HFFc6 (cell line): ENCODE measurements at regions not wholly inside any gene's neighbourhood (a gene's known extent, or its start where the extent isn't known, plus 50 kb on each side); places are given as distances from the start of the nearest gene placed in this dataset.

Experiments
- DNase-seq: peaks from one replicate; pipeline ENCODE4 v3.0.0-alpha.2; 2018
- H3K27ac Mint-ChIP-seq: 2 replicates; pipeline ENCODE4 v1.8.0; 2020; ENCODE audit warnings: mild to moderate bottlenecking, mixed read lengths
- H3K27me3 Mint-ChIP-seq: 2 replicates; pipeline ENCODE4 v1.8.0; 2021; ENCODE audit warnings: mild to moderate bottlenecking, moderate library complexity, mixed read lengths; ENCODE audit not compliant: insufficient read depth
- H3K36me3 Mint-ChIP-seq: 2 replicates; pipeline ENCODE4 v1.8.0; 2021; ENCODE audit warnings: low read depth, mixed read lengths
- H3K4me1 Mint-ChIP-seq: 2 replicates; pipeline ENCODE4 v1.8.0; 2020; ENCODE audit warnings: low read depth, mixed read lengths
- H3K4me3 Mint-ChIP-seq: 2 replicates; pipeline ENCODE4 v1.8.0; 2020; ENCODE audit warnings: mild to moderate bottlenecking, moderate library complexity, mixed read lengths
- H3K9me3 Mint-ChIP-seq: 2 replicates; pipeline ENCODE4 v1.8.0; 2020; ENCODE audit warnings: mild to moderate bottlenecking, mixed read lengths
- TF ChIP-seq, protein P1 (sequence below): fragments of 200-600 bp; sonication (generic); IDR thresholded peaks from 2 replicates; pipeline ENCODE4 v1.5.0; 2021; ENCODE audit warnings: antibody characterized with exemption, mild to moderate bottlenecking

DNA sequence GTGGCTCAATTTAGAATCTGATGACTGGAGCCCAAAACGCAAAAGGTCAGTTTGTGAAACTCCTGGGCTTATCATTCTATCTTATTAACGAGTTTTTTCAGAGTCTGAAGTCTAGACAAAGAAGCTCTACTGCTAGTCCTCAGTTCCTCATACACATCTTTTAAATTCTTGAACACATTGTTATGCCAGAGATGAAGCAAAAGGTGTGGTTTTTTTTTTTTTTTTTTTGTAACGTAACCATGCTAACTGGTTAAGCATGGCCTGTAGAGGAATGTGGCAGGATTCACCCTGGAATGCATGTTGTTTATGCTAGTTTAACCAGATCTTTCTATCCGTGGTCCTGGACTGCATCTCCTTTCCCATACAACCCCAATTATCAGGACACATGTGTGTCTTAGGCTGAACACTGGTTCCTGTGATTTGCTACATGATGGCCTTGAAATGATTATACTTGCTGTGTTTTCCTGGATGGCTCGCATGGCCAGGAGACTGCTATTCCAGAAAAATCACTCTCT lies 79.3 kb upstream of the MDFIC start:
- H3K36me3 Mint-ChIP-seq: no peaks in the 10 kb centered on the region
- peaks cover 5% of the 10 kb centered on the region; the same call in 1 of the 2 replicates for H3K4me1 Mint-ChIP-seq
- no peak for DNase-seq
- TF ChIP-seq, protein P1, sequence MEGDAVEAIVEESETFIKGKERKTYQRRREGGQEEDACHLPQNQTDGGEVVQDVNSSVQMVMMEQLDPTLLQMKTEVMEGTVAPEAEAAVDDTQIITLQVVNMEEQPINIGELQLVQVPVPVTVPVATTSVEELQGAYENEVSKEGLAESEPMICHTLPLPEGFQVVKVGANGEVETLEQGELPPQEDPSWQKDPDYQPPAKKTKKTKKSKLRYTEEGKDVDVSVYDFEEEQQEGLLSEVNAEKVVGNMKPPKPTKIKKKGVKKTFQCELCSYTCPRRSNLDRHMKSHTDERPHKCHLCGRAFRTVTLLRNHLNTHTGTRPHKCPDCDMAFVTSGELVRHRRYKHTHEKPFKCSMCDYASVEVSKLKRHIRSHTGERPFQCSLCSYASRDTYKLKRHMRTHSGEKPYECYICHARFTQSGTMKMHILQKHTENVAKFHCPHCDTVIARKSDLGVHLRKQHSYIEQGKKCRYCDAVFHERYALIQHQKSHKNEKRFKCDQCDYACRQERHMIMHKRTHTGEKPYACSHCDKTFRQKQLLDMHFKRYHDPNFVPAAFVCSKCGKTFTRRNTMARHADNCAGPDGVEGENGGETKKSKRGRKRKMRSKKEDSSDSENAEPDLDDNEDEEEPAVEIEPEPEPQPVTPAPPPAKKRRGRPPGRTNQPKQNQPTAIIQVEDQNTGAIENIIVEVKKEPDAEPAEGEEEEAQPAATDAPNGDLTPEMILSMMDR: no peak
- no peak overlapping the region for H3K4me3 Mint-ChIP-seq
- no peaks in the 10 kb centered on the region for H3K9me3 Mint-ChIP-seq
- no peaks in the 10 kb centered on the region for H3K27me3 Mint-ChIP-seq
- H3K27ac Mint-ChIP-seq: no peak overlapping the region

DNA sequence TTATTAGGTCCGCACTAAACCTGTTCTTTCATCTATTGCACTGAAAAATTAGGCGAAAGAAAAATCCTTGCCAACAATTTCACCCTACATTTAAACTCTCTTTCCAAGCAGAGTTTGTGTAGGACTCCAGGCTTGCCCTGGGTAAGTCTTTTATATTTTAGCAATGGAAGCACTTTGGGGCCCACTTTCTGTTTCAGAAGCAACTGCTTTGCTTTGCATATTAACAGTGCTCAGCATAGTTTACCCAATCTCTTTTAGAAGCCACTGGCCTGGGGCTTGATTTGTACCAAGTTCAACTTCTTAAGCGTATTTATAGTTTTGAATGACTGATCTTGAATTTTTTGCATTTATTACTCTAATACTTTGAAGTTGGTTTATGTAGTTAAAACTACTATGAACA lies 78.8 kb upstream of the MDFIC start:
- H3K4me1 Mint-ChIP-seq: peaks cover 5% of the 10 kb centered on the region; the same call in 1 of the 2 replicates
- no peaks in the 10 kb centered on the region for H3K9me3 Mint-ChIP-seq
- no peaks in the 10 kb centered on the region for H3K36me3 Mint-ChIP-seq
- TF ChIP-seq, protein P1: no peak
- no peak overlapping the region for H3K4me3 Mint-ChIP-seq
- H3K27ac Mint-ChIP-seq: no peak overlapping the region
- no peaks in the 10 kb centered on the region for H3K27me3 Mint-ChIP-seq
- DNase-seq: no peak

DNA sequence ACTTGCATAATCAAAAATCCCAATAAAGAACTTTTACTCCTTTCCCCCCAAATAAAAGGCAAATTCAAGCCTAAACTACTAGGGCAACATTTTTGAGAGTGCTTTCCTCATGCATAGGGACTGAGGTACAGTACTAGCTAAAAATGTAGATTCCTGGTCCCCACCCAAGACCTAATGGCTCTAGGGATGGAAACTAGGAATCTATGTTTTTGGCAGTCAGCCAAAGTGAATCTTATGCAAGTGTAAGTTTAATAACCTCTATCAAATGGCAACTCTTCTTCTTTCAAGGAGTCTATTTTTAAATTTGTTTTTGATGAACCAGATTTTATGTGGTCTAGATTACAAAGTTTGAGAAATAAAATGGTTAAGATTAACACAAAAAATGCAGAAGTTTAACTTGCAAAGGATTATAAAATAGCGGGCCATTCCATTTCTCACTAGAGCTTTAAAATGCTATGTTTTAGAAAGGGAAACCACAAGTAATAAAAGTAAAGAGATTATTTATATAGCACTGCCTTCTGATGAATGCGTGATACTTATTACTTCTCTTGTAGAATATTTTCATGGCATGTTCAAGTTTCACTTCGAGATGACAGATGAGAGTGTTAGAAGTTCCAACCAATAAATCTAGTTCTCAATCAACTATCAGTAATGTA lies 70.4 kb upstream of the MDFIC start:
- H3K36me3 Mint-ChIP-seq: no peaks in the 10 kb centered on the region
- H3K4me3 Mint-ChIP-seq: no peak overlapping the region
- no peaks in the 10 kb centered on the region for H3K9me3 Mint-ChIP-seq
- TF ChIP-seq, protein P1: no peak
- DNase-seq: no peak
- no peaks in the 10 kb centered on the region for H3K27me3 Mint-ChIP-seq
- H3K27ac Mint-ChIP-seq: no peak overlapping the region
- peaks cover 10% of the 10 kb centered on the region for H3K4me1 Mint-ChIP-seq

DNA sequence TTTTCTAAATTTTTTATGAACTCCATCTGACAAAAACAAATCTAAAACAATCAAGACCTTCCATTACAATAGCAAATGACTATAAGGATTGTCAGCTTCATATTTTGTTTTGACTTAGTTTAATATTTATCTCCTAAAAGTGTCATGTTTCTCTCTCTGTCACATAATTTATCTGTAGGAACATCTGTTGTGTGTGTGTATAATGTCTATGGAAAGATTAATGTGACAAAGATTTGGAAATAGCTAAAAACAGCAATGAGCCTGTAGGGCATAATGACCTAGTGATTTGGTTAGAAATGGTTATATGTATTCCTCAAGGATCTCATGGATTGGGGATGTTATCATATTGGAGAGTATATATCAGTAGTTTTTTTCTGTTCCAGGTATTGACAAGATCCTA lies 69.6 kb upstream of the MDFIC start:
- no peaks in the 10 kb centered on the region for H3K27me3 Mint-ChIP-seq
- H3K27ac Mint-ChIP-seq: no peak overlapping the region
- H3K9me3 Mint-ChIP-seq: no peaks in the 10 kb centered on the region
- TF ChIP-seq, protein P1: no peak
- DNase-seq: no peak
- peaks cover 15% of the 10 kb centered on the region for H3K4me1 Mint-ChIP-seq
- H3K36me3 Mint-ChIP-seq: no peaks in the 10 kb centered on the region
- no peak overlapping the region for H3K4me3 Mint-ChIP-seq

DNA sequence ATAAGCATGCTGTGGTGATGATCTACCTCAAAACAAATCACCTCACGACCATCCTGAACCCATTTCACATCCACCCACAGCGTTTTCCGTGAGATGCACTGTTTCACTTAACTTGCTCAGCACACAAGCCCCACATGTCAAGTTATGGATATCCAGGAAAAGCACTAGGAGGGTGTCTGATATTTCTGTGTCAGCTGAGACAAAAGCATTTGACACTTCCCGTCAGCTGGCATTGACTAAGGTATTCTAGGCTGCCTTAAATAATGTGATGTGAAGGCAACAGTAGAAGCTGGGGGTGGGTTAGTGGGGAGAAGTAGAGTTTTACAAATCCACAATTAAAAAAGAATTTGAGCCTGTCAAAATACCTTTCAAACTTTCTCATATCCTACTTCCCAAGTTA lies 68.7 kb upstream of the MDFIC start:
- H3K4me1 Mint-ChIP-seq: peaks cover 15% of the 10 kb centered on the region
- TF ChIP-seq, protein P1: no peak
- DNase-seq: no peak
- no peaks in the 10 kb centered on the region for H3K27me3 Mint-ChIP-seq
- H3K4me3 Mint-ChIP-seq: no peak overlapping the region
- no peaks in the 10 kb centered on the region for H3K9me3 Mint-ChIP-seq
- H3K27ac Mint-ChIP-seq: no peak overlapping the region
- H3K36me3 Mint-ChIP-seq: no peaks in the 10 kb centered on the region
